ENCODE measurements at regions not wholly inside any gene's neighbourhood (a gene's known extent, or its start where the extent isn't known, plus 50 kb on each side); places are given as distances from the start of the nearest gene placed in this dataset.
A peak's percentile ranks its signal among the peaks of the same experiment; 100 is the strongest.

- peaks cover 0 to 7% (median 2%) of the 10 kb centered on the region in 7 donors for H3K9me3 Mint-ChIP-seq
- H3K4me1 Mint-ChIP-seq, result no peaks in the 10 kb centered on the region
- no peak overlapping the region for H3K27ac ChIP-seq (ENCODE audit: insufficient read depth, low read length, poor library complexity, severe bottlenecking)
- no peak overlapping the region for H3K4me3 ChIP-seq (ENCODE audit: low read depth, low read length)
- DNase-seq (no peak), ATAC-seq (ENCODE audit: low read depth in 2 of 2) (no peak)
- no peak overlapping the region for H3K4me3 Mint-ChIP-seq
- H3K4me1 ChIP-seq (ENCODE audit: control insufficient read depth, insufficient read depth, low read length, poor library complexity, severe bottlenecking), result no peaks in the 10 kb centered on the region
- no peaks in the 10 kb centered on the region for H3K27me3 Mint-ChIP-seq
- H3K36me3 ChIP-seq (ENCODE audit: control insufficient read depth, insufficient read depth, low read length), result no peaks in the 10 kb centered on the region
- no peaks in the 10 kb centered on the region for H3K27me3 ChIP-seq (ENCODE audit: control insufficient read depth, insufficient read depth, low read length)
- peaks cover 0 to 3% of the 10 kb centered on the region in 2 experiments for H3K9me3 ChIP-seq (ENCODE audit: control insufficient read depth in 2 of 2, low read length in 2 of 2)
- H3K27ac Mint-ChIP-seq, result no peak overlapping the region
- H3K36me3 Mint-ChIP-seq, result no peaks in the 10 kb centered on the region
These were observed 157.1 kb downstream of the TLE1 start for GRCh38 chr9:81532251-81532650.

GRCh38 chr9:81531511-81531910 lies 157.8 kb downstream of the TLE1 start:
- Mint-ChIP-seq H3K27ac (no peak overlapping the region), H3K27me3 (no peaks in the 10 kb centered on the region), H3K9me3 (peaks cover 0 to 9% (median 5%) of the 10 kb centered on the region in 7 donors), H3K4me3 (no peak overlapping the region), H3K36me3 (no peaks in the 10 kb centered on the region), H3K4me1 (no peaks in the 10 kb centered on the region)
- Histone ChIP-seq H3K27ac (ENCODE audit: insufficient read depth, low read length, poor library complexity, severe bottlenecking) (no peak overlapping the region), H3K9me3 (ENCODE audit: control insufficient read depth in 2 of 2, low read length in 2 of 2) (peaks cover 0 to 3% of the 10 kb centered on the region in 2 experiments), H3K4me1 (ENCODE audit: control insufficient read depth, insufficient read depth, low read length, poor library complexity, severe bottlenecking) (no peaks in the 10 kb centered on the region), H3K27me3 (ENCODE audit: control insufficient read depth, insufficient read depth, low read length) (no peaks in the 10 kb centered on the region), H3K4me3 (ENCODE audit: low read depth, low read length) (no peak overlapping the region), H3K36me3 (ENCODE audit: control insufficient read depth, insufficient read depth, low read length) (no peaks in the 10 kb centered on the region)
- no peak for ATAC-seq (ENCODE audit: low read depth in 2 of 2)
- no peak for DNase-seq

GRCh38 chr9:81530846-81531245 lies 158.5 kb downstream of the TLE1 start:
- ATAC-seq (ENCODE audit: low read depth in 2 of 2) (no peak), DNase-seq (no peak)
- Mint-ChIP-seq H3K27ac (no peak overlapping the region), H3K4me3 (no peak overlapping the region), H3K4me1 (no peaks in the 10 kb centered on the region), H3K36me3 (no peaks in the 10 kb centered on the region), H3K27me3 (no peaks in the 10 kb centered on the region), H3K9me3 (peaks cover 0 to 10% (median 8%) of the 10 kb centered on the region in 7 donors)
- no peaks in the 10 kb centered on the region for H3K4me1 ChIP-seq (ENCODE audit: control insufficient read depth, insufficient read depth, low read length, poor library complexity, severe bottlenecking)
- H3K36me3 ChIP-seq (ENCODE audit: control insufficient read depth, insufficient read depth, low read length), result no peaks in the 10 kb centered on the region
- no peaks in the 10 kb centered on the region for H3K27me3 ChIP-seq (ENCODE audit: control insufficient read depth, insufficient read depth, low read length)
- H3K27ac ChIP-seq (ENCODE audit: insufficient read depth, low read length, poor library complexity, severe bottlenecking), result no peak overlapping the region
- H3K9me3 ChIP-seq (ENCODE audit: control insufficient read depth in 2 of 2, low read length in 2 of 2), result peaks cover 0 to 3% of the 10 kb centered on the region in 2 experiments
- no peak overlapping the region for H3K4me3 ChIP-seq (ENCODE audit: low read depth, low read length)

- H3K4me1 Mint-ChIP-seq, result no peaks in the 10 kb centered on the region
- peak in 1 of 2 donors; percentile 37 for ATAC-seq (ENCODE audit: low read depth in 2 of 2)
- Histone ChIP-seq H3K4me3 (ENCODE audit: low read depth, low read length) (no peak overlapping the region), H3K4me1 (ENCODE audit: control insufficient read depth, insufficient read depth, low read length, poor library complexity, severe bottlenecking) (no peaks in the 10 kb centered on the region), H3K27me3 (ENCODE audit: control insufficient read depth, insufficient read depth, low read length) (no peaks in the 10 kb centered on the region), H3K36me3 (ENCODE audit: control insufficient read depth, insufficient read depth, low read length) (no peaks in the 10 kb centered on the region), H3K27ac (ENCODE audit: insufficient read depth, low read length, poor library complexity, severe bottlenecking) (no peak overlapping the region), H3K9me3 (ENCODE audit: control insufficient read depth in 2 of 2, low read length in 2 of 2) (peaks cover 0 to under 1% of the 10 kb centered on the region in 2 experiments)
- peaks cover 0 to 10% (median 8%) of the 10 kb centered on the region in 7 donors for H3K9me3 Mint-ChIP-seq
- no peaks in the 10 kb centered on the region for H3K36me3 Mint-ChIP-seq
- no peaks in the 10 kb centered on the region for H3K27me3 Mint-ChIP-seq
- no peak overlapping the region for H3K4me3 Mint-ChIP-seq
- DNase-seq, result no peak
- no peak overlapping the region for H3K27ac Mint-ChIP-seq
These were observed 159.0 kb downstream of the TLE1 start for GRCh38 chr9:81530310-81530810.

- no peaks in the 10 kb centered on the region for H3K36me3 ChIP-seq (ENCODE audit: control insufficient read depth, insufficient read depth, low read length)
- no peaks in the 10 kb centered on the region for H3K36me3 Mint-ChIP-seq
- peaks cover 0 to 10% (median 8%) of the 10 kb centered on the region in 7 donors for H3K9me3 Mint-ChIP-seq
- no peak overlapping the region for H3K4me3 Mint-ChIP-seq
- no peak overlapping the region for H3K4me3 ChIP-seq (ENCODE audit: low read depth, low read length)
- no peak overlapping the region for H3K27ac ChIP-seq (ENCODE audit: insufficient read depth, low read length, poor library complexity, severe bottlenecking)
- DNase-seq (no peak), ATAC-seq (ENCODE audit: low read depth in 2 of 2) (no peak)
- H3K9me3 ChIP-seq (ENCODE audit: control insufficient read depth in 2 of 2, low read length in 2 of 2), result no peaks in the 10 kb centered on the region
- no peak overlapping the region for H3K27ac Mint-ChIP-seq
- no peaks in the 10 kb centered on the region for H3K4me1 Mint-ChIP-seq
- H3K27me3 Mint-ChIP-seq, result no peaks in the 10 kb centered on the region
- H3K4me1 ChIP-seq (ENCODE audit: control insufficient read depth, insufficient read depth, low read length, poor library complexity, severe bottlenecking), result no peaks in the 10 kb centered on the region
- H3K27me3 ChIP-seq (ENCODE audit: control insufficient read depth, insufficient read depth, low read length), result no peaks in the 10 kb centered on the region
These were observed 159.7 kb downstream of the TLE1 start for GRCh38 chr9:81529556-81530193.

GRCh38 chr9:81526587-81526986 lies 162.8 kb downstream of the TLE1 start:
- Histone ChIP-seq H3K27ac (ENCODE audit: insufficient read depth, low read length, poor library complexity, severe bottlenecking) (no peak overlapping the region), H3K4me1 (ENCODE audit: control insufficient read depth, insufficient read depth, low read length, poor library complexity, severe bottlenecking) (no peaks in the 10 kb centered on the region), H3K4me3 (ENCODE audit: low read depth, low read length) (no peak overlapping the region), H3K36me3 (ENCODE audit: control insufficient read depth, insufficient read depth, low read length) (no peaks in the 10 kb centered on the region), H3K9me3 (ENCODE audit: control insufficient read depth in 2 of 2, low read length in 2 of 2) (no peaks in the 10 kb centered on the region), H3K27me3 (ENCODE audit: control insufficient read depth, insufficient read depth, low read length) (no peaks in the 10 kb centered on the region)
- Mint-ChIP-seq H3K4me1 (no peaks in the 10 kb centered on the region), H3K9me3 (peaks cover 0 to 10% (median 7%) of the 10 kb centered on the region in 7 donors), H3K27me3 (no peaks in the 10 kb centered on the region), H3K36me3 (no peaks in the 10 kb centered on the region), H3K4me3 (no peak overlapping the region), H3K27ac (no peak overlapping the region)
- ATAC-seq (ENCODE audit: low read depth in 2 of 2) (no peak), DNase-seq (no peak)

- H3K9me3 Mint-ChIP-seq, result peaks cover 0 to 10% (median 6%) of the 10 kb centered on the region in 7 donors
- H3K36me3 Mint-ChIP-seq, result no peaks in the 10 kb centered on the region
- H3K27me3 Mint-ChIP-seq, result no peaks in the 10 kb centered on the region
- no peak overlapping the region for H3K4me3 Mint-ChIP-seq
- no peaks in the 10 kb centered on the region for H3K27me3 ChIP-seq (ENCODE audit: control insufficient read depth, insufficient read depth, low read length)
- no peaks in the 10 kb centered on the region for H3K4me1 Mint-ChIP-seq
- H3K4me1 ChIP-seq (ENCODE audit: control insufficient read depth, insufficient read depth, low read length, poor library complexity, severe bottlenecking), result no peaks in the 10 kb centered on the region
- H3K9me3 ChIP-seq (ENCODE audit: control insufficient read depth in 2 of 2, low read length in 2 of 2), result no peaks in the 10 kb centered on the region
- DNase-seq (peak in 1 of 3 donors; percentile 1), ATAC-seq (ENCODE audit: low read depth in 2 of 2) (no peak)
- H3K27ac Mint-ChIP-seq, result no peak overlapping the region
- no peak overlapping the region for H3K4me3 ChIP-seq (ENCODE audit: low read depth, low read length)
- H3K27ac ChIP-seq (ENCODE audit: insufficient read depth, low read length, poor library complexity, severe bottlenecking), result no peak overlapping the region
- H3K36me3 ChIP-seq (ENCODE audit: control insufficient read depth, insufficient read depth, low read length), result no peaks in the 10 kb centered on the region
These were observed 166.4 kb downstream of the TLE1 start for GRCh38 chr9:81522716-81523551.

Data from CD4-positive, CD25-positive, alpha-beta regulatory T cell (primary cell).